Thyroid gland (tissue), 4 donors: ENCODE measurements at regions not wholly inside any gene's neighbourhood (a gene's known extent, or its start where the extent isn't known, plus 50 kb on each side); places are given as distances from the start of the nearest gene placed in this dataset.

ENCODE experiments used
- DNase-seq, 2 donors: peaks; one replicate each; pipeline ENCODE4 v3.0.0-alpha.2; 2019
- H3K27ac ChIP-seq, 3 donors: fragments of 200-600 bp; sonication (generic); 1 replicate in 2 of 3; 2 replicates in 1 of 3; pipeline ENCODE4 v1.5.1; 2016 to 2019; ENCODE audit warnings: mild to moderate bottlenecking in 1 of 3, moderate library complexity in 1 of 3
- H3K27me3 ChIP-seq: fragments of 200-600 bp; sonication (generic); one replicate; pipeline ENCODE4 v1.5.1; 2019
- H3K36me3 ChIP-seq, 2 donors: fragments of 200-600 bp; sonication (generic); one replicate each; pipeline ENCODE4 v1.5.1; 2016 to 2019
- H3K4me1 ChIP-seq, 2 donors: fragments of 200-600 bp; sonication (generic); one replicate each; pipeline ENCODE4 v1.5.1; 2017 to 2019
- H3K4me3 ChIP-seq, 3 donors: fragments of 200-600 bp; sonication (generic); replicated peaks in 1 of 3; 1 replicate in 2 of 3; 2 replicates in 1 of 3; pipeline ENCODE4 v1.5.1; 2016; ENCODE audit warnings: mild to moderate bottlenecking in 1 of 3
- H3K9me3 ChIP-seq: fragments of 200-600 bp; sonication (generic); one replicate; pipeline ENCODE4 v1.5.1; 2017
- CTCF ChIP-seq, 6 experiments: fragments of 200-600 bp in 3 of 6; fragments of 450-650 bp in 3 of 6; sonication (generic) in 3 of 6; IDR thresholded peaks; one replicate each; pipeline ENCODE4 v1.5.1; 2016 to 2019; ENCODE audit warnings: antibody characterized with exemption in 6 of 6, mild to moderate bottlenecking in 2 of 6, inconsistent platforms in 1 of 6, moderate library complexity in 1 of 6
- POLR2A ChIP-seq, 2 donors: fragments of 450-650 bp; IDR thresholded peaks; one replicate each; pipeline ENCODE4 v1.6.1; 2017; ENCODE audit warnings: antibody characterized with exemption in 2 of 2, mild to moderate bottlenecking in 2 of 2, moderate library complexity in 1 of 2
- WGBS, 2 donors: methylation state at CpG; one replicate each; pipeline ENCODE4 v1.1.5; 2017; 5-methylcytosine and 5-hydroxymethylcytosine counted together
- intact Hi-C: fragments of 100-400 bp; cut with DNase I; formaldehyde crosslinking; loops from one replicate; pipeline ENCODE4 v1.15.1; 2023

- WGBS, 2 donors = 85 to 95% methylated on average over 2 of the region's 2 CpGs
- no peak for DNase-seq
- H3K4me1 ChIP-seq = peaks cover 0 to 7% of the 10 kb centered on the region in 2 donors
- no peak overlapping the region for H3K27ac ChIP-seq
- no peaks in the 10 kb centered on the region for H3K27me3 ChIP-seq
- H3K4me3 ChIP-seq = no peak overlapping the region
- H3K9me3 ChIP-seq = no peaks in the 10 kb centered on the region
- intact Hi-C loops = no loop called here
- no peak for TF ChIP-seq CTCF (IDR thresholded peaks at IDR 0.05)
- TF ChIP-seq POLR2A (IDR thresholded peaks at IDR 0.05) = no peak
- no peaks in the 10 kb centered on the region for H3K36me3 ChIP-seq
These were observed 68.5 kb upstream of the BTN3A2 start for GRCh38 chr6:26296556-26296856.

- TF ChIP-seq POLR2A (IDR thresholded peaks at IDR 0.05) (no peak), CTCF (IDR thresholded peaks at IDR 0.05) (no peak)
- Histone ChIP-seq H3K4me3 (no peak overlapping the region), H3K36me3 (no peaks in the 10 kb centered on the region), H3K4me1 (peaks cover 0 to 7% of the 10 kb centered on the region in 2 donors), H3K27me3 (no peaks in the 10 kb centered on the region), H3K9me3 (no peaks in the 10 kb centered on the region), H3K27ac (no peak overlapping the region)
- WGBS, 2 donors = 82 to 87% methylated on average over 4 of the region's 4 CpGs
- no peak for DNase-seq
- intact Hi-C loops = no loop called here
These were observed 67.9 kb upstream of the BTN3A2 start for GRCh38 chr6:26296857-26297648.

GRCh38 chr6:26299286-26300042 lies 65.5 kb upstream of the BTN3A2 start:
- TF ChIP-seq POLR2A (IDR thresholded peaks at IDR 0.05) = no peak
- TF ChIP-seq CTCF (IDR thresholded peaks at IDR 0.05) = no peak
- no peaks in the 10 kb centered on the region for H3K9me3 ChIP-seq
- no peak overlapping the region for H3K27ac ChIP-seq
- DNase-seq = no peak
- peaks cover 0 to under 1% of the 10 kb centered on the region in 2 donors for H3K4me1 ChIP-seq
- no peaks in the 10 kb centered on the region for H3K27me3 ChIP-seq
- intact Hi-C loops = no loop called here
- WGBS, 2 donors = 32 to 33% methylated on average over 23 of the region's 23 CpGs
- no peaks in the 10 kb centered on the region for H3K36me3 ChIP-seq
- no peak overlapping the region for H3K4me3 ChIP-seq

- intact Hi-C loops = no loop called here
- no peaks in the 10 kb centered on the region for H3K36me3 ChIP-seq
- H3K4me1 ChIP-seq = no peaks in the 10 kb centered on the region
- 94 to 95% methylated on average over 3 of the region's 3 CpGs for WGBS, 2 donors
- H3K27ac ChIP-seq = no peak overlapping the region
- H3K4me3 ChIP-seq = no peak overlapping the region
- DNase-seq = no peak
- TF ChIP-seq CTCF (IDR thresholded peaks at IDR 0.05) (no peak), POLR2A (IDR thresholded peaks at IDR 0.05) (no peak)
- no peaks in the 10 kb centered on the region for H3K27me3 ChIP-seq
- H3K9me3 ChIP-seq = no peaks in the 10 kb centered on the region
These were observed 65.0 kb upstream of the BTN3A2 start for GRCh38 chr6:26300043-26300331.

- intact Hi-C loops = no loop called here
- no peaks in the 10 kb centered on the region for H3K9me3 ChIP-seq
- TF ChIP-seq CTCF (IDR thresholded peaks at IDR 0.05) = no peak
- TF ChIP-seq POLR2A (IDR thresholded peaks at IDR 0.05) = no peak
- DNase-seq = no peak
- no peak overlapping the region for H3K4me3 ChIP-seq
- no peaks in the 10 kb centered on the region for H3K27me3 ChIP-seq
- H3K27ac ChIP-seq = no peak overlapping the region
- H3K36me3 ChIP-seq = no peaks in the 10 kb centered on the region
- H3K4me1 ChIP-seq = no peaks in the 10 kb centered on the region
These were observed 64.6 kb upstream of the BTN3A2 start for GRCh38 chr6:26300359-26300758.
